SK-N-SH treated with all-trans-retinoic acid at 6 μM for 48 hours (cell line): ENCODE measurements at regions not wholly inside any gene's neighbourhood (a gene's known extent, or its start where the extent isn't known, plus 50 kb on each side); places are given as distances from the start of the nearest gene placed in this dataset.

Experiments
- ATAC-seq: fragments of 200-7000 bp; cut with Tn5 transposase; 3 replicates; pipeline ENCODE4 v1.9.1; 2020; ENCODE audit warnings: mild to moderate bottlenecking, moderate library complexity
- ARNTL ChIP-seq: fragments of 450-650 bp; formaldehyde crosslinking; IDR thresholded peaks from 2 replicates; pipeline ENCODE4 v1.5.0; 2020; ENCODE audit warnings: low read depth, mild to moderate bottlenecking, moderate library complexity, borderline replicate concordance
- BACH2 ChIP-seq: fragments of 250-450 bp; sonication (Bioruptor Pico); IDR thresholded peaks from 2 replicates; pipeline ENCODE4 v1.9.0; 2021; ENCODE audit warnings: mild to moderate bottlenecking, borderline replicate concordance
- CREB5 ChIP-seq: fragments of 250-450 bp; sonication (Bioruptor Pico); IDR thresholded peaks from 2 replicates; pipeline ENCODE4 v1.5.1; 2020; ENCODE audit warnings: low read depth, mild to moderate bottlenecking, moderate library complexity
- CSDC2 ChIP-seq: fragments of 250-450 bp; sonication (Bioruptor Pico); IDR thresholded peaks from 2 replicates; pipeline ENCODE4 v1.5.0; 2020; ENCODE audit warnings: mild to moderate bottlenecking, moderate library complexity
- CSRNP3 ChIP-seq: fragments of 250-450 bp; sonication (Bioruptor Pico); IDR thresholded peaks from 2 replicates; pipeline ENCODE4 v1.5.1; 2021; ENCODE audit warnings: mild to moderate bottlenecking, moderate library complexity
- ESRRG ChIP-seq: fragments of 250-450 bp; sonication (Bioruptor Pico); IDR thresholded peaks from 2 replicates; pipeline ENCODE4 v1.6.1; 2021; ENCODE audit warnings: mild to moderate bottlenecking
- GLIS3 ChIP-seq: fragments of 250-450 bp; sonication (Bioruptor Pico); IDR thresholded peaks from 2 replicates; pipeline ENCODE4 v1.5.0; 2020; ENCODE audit warnings: mild to moderate bottlenecking, moderate library complexity
- ISL1 ChIP-seq: fragments of 250-450 bp; sonication (Bioruptor Pico); IDR thresholded peaks from 2 replicates; pipeline ENCODE4 v2.1.2; 2022; ENCODE audit warnings: mild to moderate bottlenecking, moderate library complexity
- PATZ1 ChIP-seq: fragments of 250-450 bp; sonication (Bioruptor Pico); IDR thresholded peaks from 2 replicates; pipeline ENCODE4 v1.8.0; 2020; ENCODE audit warnings: mild to moderate bottlenecking, moderate library complexity, borderline replicate concordance
- POU6F1 ChIP-seq: fragments of 250-450 bp; sonication (Bioruptor Pico); IDR thresholded peaks from 2 replicates; pipeline ENCODE4 v1.8.0; 2021; ENCODE audit warnings: low read depth, mild to moderate bottlenecking, moderate library complexity, borderline replicate concordance
- PPARA ChIP-seq: fragments of 250-450 bp; sonication (Bioruptor Pico); IDR thresholded peaks from 2 replicates; pipeline ENCODE4 v1.5.0; 2020; ENCODE audit warnings: mild to moderate bottlenecking, borderline replicate concordance
- RARB ChIP-seq: fragments of 250-450 bp; sonication (Bioruptor Pico); IDR thresholded peaks from 2 replicates; pipeline ENCODE4 v1.8.0; 2021; ENCODE audit warnings: mild to moderate bottlenecking, moderate library complexity
- SNAI2 ChIP-seq: fragments of 250-450 bp; sonication (Bioruptor Pico); IDR thresholded peaks from 2 replicates; pipeline ENCODE4 v1.5.0; 2020; ENCODE audit warnings: mild to moderate bottlenecking, moderate library complexity
- TCF4 ChIP-seq: fragments of 250-450 bp; sonication (Bioruptor Pico); IDR thresholded peaks from 2 replicates; pipeline ENCODE4 v1.8.0; 2021; ENCODE audit warnings: mild to moderate bottlenecking, moderate library complexity, borderline replicate concordance
- TOX ChIP-seq: fragments of 250-450 bp; sonication (Bioruptor Pico); IDR thresholded peaks from 2 replicates; pipeline ENCODE4 v1.8.0; 2021; ENCODE audit warnings: mild to moderate bottlenecking, moderate library complexity, borderline replicate concordance
- TSHZ2 ChIP-seq: fragments of 250-450 bp; sonication (Bioruptor Pico); IDR thresholded peaks from 2 replicates; pipeline ENCODE4 v1.5.0; 2020; ENCODE audit warnings: mild to moderate bottlenecking, moderate library complexity
- ZC3H10 ChIP-seq: fragments of 250-450 bp; sonication (Bioruptor Pico); IDR thresholded peaks from 2 replicates; pipeline ENCODE4 v1.5.1; 2021; ENCODE audit warnings: mild to moderate bottlenecking, moderate library complexity
- ZFP3 ChIP-seq: fragments of 250-450 bp; sonication (Bioruptor Pico); IDR thresholded peaks from 2 replicates; pipeline ENCODE4 v1.5.0; 2020; ENCODE audit warnings: mild to moderate bottlenecking, moderate library complexity
- ZFP30 ChIP-seq: fragments of 450-650 bp; formaldehyde crosslinking; IDR thresholded peaks from 2 replicates; pipeline ENCODE4 v1.5.0; 2022; ENCODE audit warnings: mild to moderate bottlenecking, moderate library complexity
- ZNF565 ChIP-seq: fragments of 450-650 bp; formaldehyde crosslinking; conservative IDR thresholded peaks from 2 replicates; pipeline ENCODE4 v1.5.0; 2020; ENCODE audit warnings: low read depth, mild to moderate bottlenecking, moderate library complexity
- ZNF70 ChIP-seq: fragments of 450-650 bp; formaldehyde crosslinking; IDR thresholded peaks from 2 replicates; pipeline ENCODE4 v1.5.0; 2020; ENCODE audit warnings: mild to moderate bottlenecking, moderate library complexity
- ZNF8 ChIP-seq: fragments of 450-650 bp; formaldehyde crosslinking; IDR thresholded peaks from 2 replicates; pipeline ENCODE4 v1.5.0; 2020; ENCODE audit warnings: mild to moderate bottlenecking, moderate library complexity

GRCh38 chr6:115610696-115611095 is 450.0 kb downstream of the FRK start:
- TF ChIP-seq BACH2 (CRISPR knock-in tag) (no peak), GLIS3 (CRISPR knock-in tag) (no peak), ESRRG (CRISPR knock-in tag) (no peak), ZFP3 (no peak), ZFP30 (no peak), TCF4 (no peak), CSRNP3 (CRISPR knock-in tag) (no peak), POU6F1 (no peak), SNAI2 (no peak), ZNF70 (CRISPR knock-in tag) (no peak), ZC3H10 (no peak), PATZ1 (CRISPR knock-in tag) (no peak), CSDC2 (no peak), RARB (CRISPR knock-in tag) (no peak), ARNTL (CRISPR knock-in tag) (no peak), TOX (CRISPR knock-in tag) (no peak), ZNF565 (CRISPR knock-in tag) (no peak), PPARA (CRISPR knock-in tag) (no peak)
- TF ChIP-seq, all 23 proteins: peak for 0
- no peak for ATAC-seq

GRCh38 chr6:115609111-115609510 is 451.6 kb downstream of the FRK start:
- TF ChIP-seq PATZ1 (CRISPR knock-in tag) (no peak), ZC3H10 (no peak), POU6F1 (no peak), ZFP30 (no peak), RARB (CRISPR knock-in tag) (no peak), TSHZ2 (CRISPR knock-in tag) (no peak), ESRRG (CRISPR knock-in tag) (no peak), TOX (CRISPR knock-in tag) (no peak), CSDC2 (no peak), GLIS3 (CRISPR knock-in tag) (no peak), ZNF70 (CRISPR knock-in tag) (no peak), PPARA (CRISPR knock-in tag) (no peak), ISL1 (CRISPR knock-in tag) (no peak), ZNF8 (CRISPR knock-in tag) (no peak), CREB5 (CRISPR knock-in tag) (no peak), ARNTL (CRISPR knock-in tag) (no peak), SNAI2 (no peak), ZFP3 (no peak), ZNF565 (CRISPR knock-in tag) (no peak)
- no peak for ATAC-seq
